GM19438 (cell line): ENCODE measurements at regions not wholly inside any gene's neighbourhood (a gene's known extent, or its start where the extent isn't known, plus 50 kb on each side); places are given as distances from the start of the nearest gene placed in this dataset.

Experiments used
- ATAC-seq: cut with Tn5 transposase; IDR thresholded peaks from one replicate; pipeline ENCODE4 v1.9.1; 2021; ENCODE audit warnings: low read depth; ENCODE audit not compliant: unreplicated experiment

GRCh38 chr14:24694680-24695079 lies 60.7 kb upstream of the GZMB start:
- ATAC-seq = no peak

- ATAC-seq = no peak
These were observed 60.0 kb upstream of the GZMB start for GRCh38 chr14:24693983-24694382.

- ATAC-seq = no peak
These were observed 59.4 kb upstream of the GZMB start for GRCh38 chr14:24693353-24693737.

GRCh38 chr14:24692382-24693352 lies 58.7 kb upstream of the GZMB start:
- no peak for ATAC-seq

- ATAC-seq = no peak
These were observed 56.5 kb upstream of the GZMB start for GRCh38 chr14:24690492-24690891.

- no peak for ATAC-seq
These were observed 54.2 kb upstream of the GZMB start for GRCh38 chr14:24688030-24688658.
